ENCODE measurements at regions not wholly inside any gene's neighbourhood (a gene's known extent, or its start where the extent isn't known, plus 50 kb on each side); places are given as distances from the start of the nearest gene placed in this dataset.

- POLR2A ChIA-PET, result interaction anchor here (0.6 kb wide), 1 partner anchor 1140 kb away, joined by 3 read pairs; no protein-coding TSS in a partner anchor
- CTCF ChIA-PET, result interaction anchor here (1.0 kb wide), 1 partner anchor 9 kb away, joined by 3 read pairs; no protein-coding TSS in a partner anchor
- TF ChIP-seq CTCF (IDR thresholded peaks at IDR 0.05; ENCODE audit: control extremely low read depth, extremely low read depth, low read depth, missing control alignments), result no peak
- no peak for DNase-seq (ENCODE audit: extremely low spot score)
Observed at GRCh38 chr13:30019648-30020626, 169.5 kb upstream of the UBL3 start.

- ChIA-PET CTCF (interaction anchor here (1.0 kb wide), 1 partner anchor 93 kb away, joined by 3 read pairs; no protein-coding TSS in a partner anchor), POLR2A (no interaction called here)
- DNase-seq (ENCODE audit: extremely low spot score), result no peak
- TF ChIP-seq CTCF (IDR thresholded peaks at IDR 0.05; ENCODE audit: control extremely low read depth, extremely low read depth, low read depth, missing control alignments), result no peak
Observed at GRCh38 chr13:30017880-30018279, 167.5 kb upstream of the UBL3 start.

GRCh38 chr13:30016398-30016797 lies 166.0 kb upstream of the UBL3 start:
- CTCF ChIA-PET, result no interaction called here
- TF ChIP-seq CTCF (IDR thresholded peaks at IDR 0.05; ENCODE audit: control extremely low read depth, extremely low read depth, low read depth, missing control alignments), result no peak
- no peak for DNase-seq (ENCODE audit: extremely low spot score)
- POLR2A ChIA-PET, result no interaction called here

GRCh38 chr13:30009411-30009810 lies 159.0 kb upstream of the UBL3 start:
- DNase-seq (ENCODE audit: extremely low spot score), result no peak
- ChIA-PET CTCF (no interaction called here), POLR2A (no interaction called here)
- no peak for TF ChIP-seq CTCF (IDR thresholded peaks at IDR 0.05; ENCODE audit: control extremely low read depth, extremely low read depth, low read depth, missing control alignments)

- POLR2A ChIA-PET, result no interaction called here
- DNase-seq (ENCODE audit: extremely low spot score), result no peak
- CTCF ChIA-PET, result no interaction called here
- no peak for TF ChIP-seq CTCF (IDR thresholded peaks at IDR 0.05; ENCODE audit: control extremely low read depth, extremely low read depth, low read depth, missing control alignments)
Observed at GRCh38 chr13:30006246-30006645, 155.8 kb upstream of the UBL3 start.

- ChIA-PET POLR2A (no interaction called here), CTCF (interaction anchor here (0.8 kb wide), 1 partner anchor 38 kb away, joined by 3 read pairs; no protein-coding TSS in a partner anchor)
- no peak for DNase-seq (ENCODE audit: extremely low spot score)
- no peak for TF ChIP-seq CTCF (IDR thresholded peaks at IDR 0.05; ENCODE audit: control extremely low read depth, extremely low read depth, low read depth, missing control alignments)
Observed at GRCh38 chr13:30004204-30004603, 153.8 kb upstream of the UBL3 start.
